ENCODE measurements at regions not wholly inside any gene's neighbourhood (a gene's known extent, or its start where the extent isn't known, plus 50 kb on each side); places are given as distances from the start of the nearest gene placed in this dataset.

- peaks cover 2% of the 10 kb centered on the region for H3K4me1 ChIP-seq (ENCODE audit: control insufficient read depth, insufficient read depth, low read length)
- WGBS (ENCODE audit: insufficient coverage) = no CpG with 5 or more reads among the region's 3 CpGs
- H3K36me3 ChIP-seq (ENCODE audit: control insufficient read depth, insufficient read depth, low read length) = no peaks in the 10 kb centered on the region
- no peak for DNase-seq (ENCODE audit: low read depth in 4 of 6, low spot score in 6 of 6)
- peaks cover 5% of the 10 kb centered on the region for H3K27me3 ChIP-seq (ENCODE audit: control insufficient read depth, insufficient read depth, low read length)
- no peaks in the 10 kb centered on the region for H3K9me3 ChIP-seq (ENCODE audit: control insufficient read depth, insufficient read depth, low read length)
- H3K27ac ChIP-seq (ENCODE audit: low read depth, low read length) = no peak overlapping the region
- H3K4me3 ChIP-seq (ENCODE audit: low read depth, low read length) = no peak overlapping the region
These were observed 552.8 kb upstream of the CADM1 start for GRCh38 chr11:116057000-116057399.

GRCh38 chr11:116055064-116055463, 550.8 kb upstream of the CADM1 start:
- no peak for DNase-seq (ENCODE audit: low read depth in 4 of 6, low spot score in 6 of 6)
- WGBS (ENCODE audit: insufficient coverage) = no CpG with 5 or more reads among the region's 2 CpGs
- no peak overlapping the region for H3K27ac ChIP-seq (ENCODE audit: low read depth, low read length)

GRCh38 chr11:116053548-116053919, 549.3 kb upstream of the CADM1 start:
- WGBS (ENCODE audit: insufficient coverage) = 40% methylated on average over 3 of the region's 6 CpGs
- peaks cover 5% of the 10 kb centered on the region for H3K27me3 ChIP-seq (ENCODE audit: control insufficient read depth, insufficient read depth, low read length)
- H3K9me3 ChIP-seq (ENCODE audit: control insufficient read depth, insufficient read depth, low read length) = no peaks in the 10 kb centered on the region
- H3K27ac ChIP-seq (ENCODE audit: low read depth, low read length) = no peak overlapping the region
- H3K36me3 ChIP-seq (ENCODE audit: control insufficient read depth, insufficient read depth, low read length) = no peaks in the 10 kb centered on the region
- no peak overlapping the region for H3K4me3 ChIP-seq (ENCODE audit: low read depth, low read length)
- H3K4me1 ChIP-seq (ENCODE audit: control insufficient read depth, insufficient read depth, low read length) = no peaks in the 10 kb centered on the region
- no peak for DNase-seq (ENCODE audit: low read depth in 4 of 6, low spot score in 6 of 6)

More at GRCh38 chr11:116055064-116055463, 550.8 kb upstream of the CADM1 start:
- H3K4me1 ChIP-seq (ENCODE audit: control insufficient read depth, insufficient read depth, low read length) = no peaks in the 10 kb centered on the region
- no peak overlapping the region for H3K4me3 ChIP-seq (ENCODE audit: low read depth, low read length)
- H3K9me3 ChIP-seq (ENCODE audit: control insufficient read depth, insufficient read depth, low read length) = no peaks in the 10 kb centered on the region
- H3K36me3 ChIP-seq (ENCODE audit: control insufficient read depth, insufficient read depth, low read length) = no peaks in the 10 kb centered on the region
- H3K27me3 ChIP-seq (ENCODE audit: control insufficient read depth, insufficient read depth, low read length) = peaks cover 5% of the 10 kb centered on the region

- no peaks in the 10 kb centered on the region for H3K4me1 ChIP-seq (ENCODE audit: control insufficient read depth, insufficient read depth, low read length)
- H3K27me3 ChIP-seq (ENCODE audit: control insufficient read depth, insufficient read depth, low read length) = peaks cover 3% of the 10 kb centered on the region
- 57% methylated on average over 8 of the region's 15 CpGs for WGBS (ENCODE audit: insufficient coverage)
- H3K9me3 ChIP-seq (ENCODE audit: control insufficient read depth, insufficient read depth, low read length) = no peaks in the 10 kb centered on the region
- H3K27ac ChIP-seq (ENCODE audit: low read depth, low read length) = no peak overlapping the region
- H3K36me3 ChIP-seq (ENCODE audit: control insufficient read depth, insufficient read depth, low read length) = no peaks in the 10 kb centered on the region
- no peak overlapping the region for H3K4me3 ChIP-seq (ENCODE audit: low read depth, low read length)
- DNase-seq (ENCODE audit: low read depth in 4 of 6, low spot score in 6 of 6) = no peak
These were observed 548.7 kb upstream of the CADM1 start for GRCh38 chr11:116052603-116053547.

- H3K36me3 ChIP-seq (ENCODE audit: control insufficient read depth, insufficient read depth, low read length) = no peaks in the 10 kb centered on the region
- no peaks in the 10 kb centered on the region for H3K4me1 ChIP-seq (ENCODE audit: control insufficient read depth, insufficient read depth, low read length)
- DNase-seq (ENCODE audit: low read depth in 4 of 6, low spot score in 6 of 6) = no peak
- peaks cover 3% of the 10 kb centered on the region for H3K27me3 ChIP-seq (ENCODE audit: control insufficient read depth, insufficient read depth, low read length)
- no peaks in the 10 kb centered on the region for H3K9me3 ChIP-seq (ENCODE audit: control insufficient read depth, insufficient read depth, low read length)
- WGBS (ENCODE audit: insufficient coverage) = 98% methylated on average over 5 of the region's 7 CpGs
- no peak overlapping the region for H3K4me3 ChIP-seq (ENCODE audit: low read depth, low read length)
- no peak overlapping the region for H3K27ac ChIP-seq (ENCODE audit: low read depth, low read length)
These were observed 547.3 kb upstream of the CADM1 start for GRCh38 chr11:116051494-116051893.

- Histone ChIP-seq H3K9me3 (ENCODE audit: control insufficient read depth, insufficient read depth, low read length) (no peaks in the 10 kb centered on the region), H3K36me3 (ENCODE audit: control insufficient read depth, insufficient read depth, low read length) (no peaks in the 10 kb centered on the region), H3K4me1 (ENCODE audit: control insufficient read depth, insufficient read depth, low read length) (no peaks in the 10 kb centered on the region), H3K27me3 (ENCODE audit: control insufficient read depth, insufficient read depth, low read length) (peaks cover 3% of the 10 kb centered on the region), H3K4me3 (ENCODE audit: low read depth, low read length) (no peak overlapping the region), H3K27ac (ENCODE audit: low read depth, low read length) (no peak overlapping the region)
- no peak for DNase-seq (ENCODE audit: low read depth in 4 of 6, low spot score in 6 of 6)
- no CpG with 5 or more reads among the region's 1 CpG for WGBS (ENCODE audit: insufficient coverage)
These were observed 545.2 kb upstream of the CADM1 start for GRCh38 chr11:116049383-116049782.

- Histone ChIP-seq H3K27me3 (ENCODE audit: control insufficient read depth, insufficient read depth, low read length) (no peaks in the 10 kb centered on the region), H3K4me3 (ENCODE audit: low read depth, low read length) (no peak overlapping the region), H3K27ac (ENCODE audit: low read depth, low read length) (no peak overlapping the region), H3K4me1 (ENCODE audit: control insufficient read depth, insufficient read depth, low read length) (no peaks in the 10 kb centered on the region), H3K9me3 (ENCODE audit: control insufficient read depth, insufficient read depth, low read length) (no peaks in the 10 kb centered on the region), H3K36me3 (ENCODE audit: control insufficient read depth, insufficient read depth, low read length) (no peaks in the 10 kb centered on the region)
- WGBS (ENCODE audit: insufficient coverage) = 90% methylated on average over 5 of the region's 6 CpGs
- no peak for DNase-seq (ENCODE audit: low read depth in 4 of 6, low spot score in 6 of 6)
These were observed 541.9 kb upstream of the CADM1 start for GRCh38 chr11:116046127-116046526.

GRCh38 chr11:116044941-116045340, 540.7 kb upstream of the CADM1 start:
- H3K4me1 ChIP-seq (ENCODE audit: control insufficient read depth, insufficient read depth, low read length) = no peaks in the 10 kb centered on the region
- no peaks in the 10 kb centered on the region for H3K27me3 ChIP-seq (ENCODE audit: control insufficient read depth, insufficient read depth, low read length)
- no peaks in the 10 kb centered on the region for H3K9me3 ChIP-seq (ENCODE audit: control insufficient read depth, insufficient read depth, low read length)
- H3K36me3 ChIP-seq (ENCODE audit: control insufficient read depth, insufficient read depth, low read length) = no peaks in the 10 kb centered on the region
- H3K4me3 ChIP-seq (ENCODE audit: low read depth, low read length) = no peak overlapping the region
- 84% methylated on average over 4 of the region's 10 CpGs for WGBS (ENCODE audit: insufficient coverage)
- no peak overlapping the region for H3K27ac ChIP-seq (ENCODE audit: low read depth, low read length)
- DNase-seq (ENCODE audit: low read depth in 4 of 6, low spot score in 6 of 6) = peak in 1 of 6 donors; percentile 32

GRCh38 chr11:116044520-116044919, 540.3 kb upstream of the CADM1 start:
- Histone ChIP-seq H3K27ac (ENCODE audit: low read depth, low read length) (no peak overlapping the region), H3K9me3 (ENCODE audit: control insufficient read depth, insufficient read depth, low read length) (no peaks in the 10 kb centered on the region), H3K4me3 (ENCODE audit: low read depth, low read length) (no peak overlapping the region), H3K27me3 (ENCODE audit: control insufficient read depth, insufficient read depth, low read length) (no peaks in the 10 kb centered on the region), H3K36me3 (ENCODE audit: control insufficient read depth, insufficient read depth, low read length) (no peaks in the 10 kb centered on the region), H3K4me1 (ENCODE audit: control insufficient read depth, insufficient read depth, low read length) (no peaks in the 10 kb centered on the region)
- no peak for DNase-seq (ENCODE audit: low read depth in 4 of 6, low spot score in 6 of 6)
- WGBS (ENCODE audit: insufficient coverage) = no CpG with 5 or more reads among the region's 4 CpGs

- no peak for DNase-seq (ENCODE audit: low read depth in 4 of 6, low spot score in 6 of 6)
- WGBS (ENCODE audit: insufficient coverage) = 71% methylated on average over 2 of the region's 2 CpGs
- Histone ChIP-seq H3K36me3 (ENCODE audit: control insufficient read depth, insufficient read depth, low read length) (no peaks in the 10 kb centered on the region), H3K27ac (ENCODE audit: low read depth, low read length) (no peak overlapping the region), H3K4me3 (ENCODE audit: low read depth, low read length) (no peak overlapping the region), H3K9me3 (ENCODE audit: control insufficient read depth, insufficient read depth, low read length) (no peaks in the 10 kb centered on the region), H3K27me3 (ENCODE audit: control insufficient read depth, insufficient read depth, low read length) (no peaks in the 10 kb centered on the region), H3K4me1 (ENCODE audit: control insufficient read depth, insufficient read depth, low read length) (no peaks in the 10 kb centered on the region)
These were observed 539.6 kb upstream of the CADM1 start for GRCh38 chr11:116043857-116044256.
